CD14-positive monocyte (primary cell): ENCODE measurements at regions not wholly inside any gene's neighbourhood (a gene's known extent, or its start where the extent isn't known, plus 50 kb on each side); places are given as distances from the start of the nearest gene placed in this dataset.

Experiments
- DNase-seq, 3 donors: peaks; one replicate each; pipeline ENCODE4 v3.0.0-alpha.2; 2011 to 2022
- H2AFZ ChIP-seq: 2 replicates; pipeline ENCODE4 v1.6.0; 2012; ENCODE audit warnings: mild to moderate bottlenecking, low read depth, low read length, inconsistent platforms; ENCODE audit not compliant: insufficient read depth, poor library complexity, severe bottlenecking
- H3K27ac ChIP-seq, 2 donors: 1 replicate in 1 of 2; 2 replicates in 1 of 2; pipeline ENCODE4 v1.5.1; 2012 to 2013; ENCODE audit warnings: low read length in 2 of 2, control low read depth in 1 of 2, inconsistent platforms in 1 of 2, low read depth in 1 of 2, mild to moderate bottlenecking in 1 of 2
- H3K27me3 ChIP-seq, 2 donors: one replicate each; pipeline versions ENCODE4 v1.6.0 to v1.6.1; 2011 to 2013; ENCODE audit warnings: low read length in 2 of 2; ENCODE audit not compliant: control insufficient read depth in 2 of 2, insufficient read depth in 2 of 2
- H3K36me3 ChIP-seq, 2 donors: replicated peaks in 1 of 2; 1 replicate in 1 of 2; 2 replicates in 1 of 2; pipeline versions ENCODE4 v1.5.1 to v1.6.1; 2012 to 2013; ENCODE audit warnings: low read length in 2 of 2, control low read depth in 1 of 2, inconsistent platforms in 1 of 2, mild to moderate bottlenecking in 1 of 2; ENCODE audit not compliant: insufficient read depth in 2 of 2, control insufficient read depth in 1 of 2
- H3K4me1 ChIP-seq, 2 donors: 1 replicate in 1 of 2; 2 replicates in 1 of 2; pipeline versions ENCODE4 v1.5.1 to v1.6.1; 2012 to 2013; ENCODE audit warnings: low read length in 2 of 2, control low read depth in 1 of 2, inconsistent platforms in 1 of 2, mild to moderate bottlenecking in 1 of 2, moderate library complexity in 1 of 2; ENCODE audit not compliant: insufficient read depth in 2 of 2, control insufficient read depth in 1 of 2
- H3K4me2 ChIP-seq: replicated peaks from 2 replicates; pipeline ENCODE3; 2012; ENCODE audit warnings: low read length, moderate library complexity, mild to moderate bottlenecking; ENCODE audit not compliant: poor library complexity, severe bottlenecking; ENCODE audit errors: extremely low read depth
- H3K4me3 ChIP-seq, 3 experiments: fragments of 200-600 bp in 1 of 3; sonication (generic) in 1 of 3; replicated peaks in 1 of 3; 1 replicate in 2 of 3; 2 replicates in 1 of 3; pipeline ENCODE4 v1.5.1; 2011 to 2013; ENCODE audit warnings: low read length in 3 of 3, mild to moderate bottlenecking in 3 of 3, control low read depth in 2 of 3, low read depth in 2 of 3, inconsistent platforms in 1 of 3, moderate library complexity in 1 of 3
- H3K79me2 ChIP-seq: 2 replicates; pipeline ENCODE4 v1.6.0; 2012; ENCODE audit warnings: mild to moderate bottlenecking, control low read depth, inconsistent platforms, low read length, moderate library complexity; ENCODE audit not compliant: insufficient read depth
- H3K9ac ChIP-seq: 2 replicates; pipeline ENCODE4 v1.6.0; 2017; ENCODE audit warnings: low read length, mild to moderate bottlenecking; ENCODE audit not compliant: insufficient read depth, poor library complexity, severe bottlenecking
- H3K9me3 ChIP-seq, 2 donors: replicated peaks in 1 of 2; 1 replicate in 1 of 2; 2 replicates in 1 of 2; pipeline versions ENCODE4 v1.5.1 to v1.6.1; 2012 to 2013; ENCODE audit warnings: low read length in 2 of 2, control low read depth in 1 of 2; ENCODE audit not compliant: control insufficient read depth in 1 of 2, insufficient read depth in 1 of 2
- H4K20me1 ChIP-seq: 2 replicates; pipeline ENCODE4 v1.6.0; 2012; ENCODE audit warnings: mild to moderate bottlenecking, low read length, control low read depth, moderate library complexity; ENCODE audit not compliant: insufficient read depth
- H3K27ac Mint-ChIP-seq, 7 donors: one replicate each; pipeline ENCODE4 v1.8.0; 2020; ENCODE audit warnings: mild to moderate bottlenecking in 7 of 7, mixed read lengths in 7 of 7, moderate library complexity in 6 of 7, inconsistent platforms in 2 of 7
- H3K27me3 Mint-ChIP-seq, 3 donors: one replicate each; pipeline ENCODE4 v1.8.0; 2021 to 2022; ENCODE audit warnings: low read depth in 3 of 3, mild to moderate bottlenecking in 3 of 3, mixed read lengths in 3 of 3, moderate library complexity in 3 of 3, inconsistent platforms in 1 of 3
- H3K36me3 Mint-ChIP-seq, 2 donors: one replicate each; pipeline ENCODE4 v1.8.0; 2020; ENCODE audit warnings: mixed read lengths in 2 of 2, inconsistent platforms in 1 of 2, mild to moderate bottlenecking in 1 of 2
- H3K4me1 Mint-ChIP-seq: one replicate; pipeline ENCODE4 v1.8.0; 2020; ENCODE audit warnings: mild to moderate bottlenecking, mixed read lengths
- H3K4me3 Mint-ChIP-seq, 2 donors: one replicate each; pipeline ENCODE4 v1.8.0; 2020; ENCODE audit warnings: mild to moderate bottlenecking in 2 of 2, mixed read lengths in 2 of 2, moderate library complexity in 1 of 2
- H3K9me3 Mint-ChIP-seq, 7 donors: one replicate each; pipeline ENCODE4 v1.8.0; 2020 to 2022; ENCODE audit warnings: mixed read lengths in 7 of 7, mild to moderate bottlenecking in 6 of 7, moderate library complexity in 6 of 7, inconsistent platforms in 2 of 7
- WGBS: methylation state at CpG from one replicate; pipeline ENCODE4 v1.1.5; 2013; ENCODE audit warnings: missing lambda C conversion rate; ENCODE audit not compliant: insufficient coverage; 5-methylcytosine and 5-hydroxymethylcytosine counted together
- intact Hi-C, 2 donors: fragments of 100-400 bp; cut with micrococcal nuclease; formaldehyde crosslinking; loops; one replicate each; pipeline versions ENCODE4 v1.15.0 to v1.15.1; 2023
- TF ChIP-seq, protein P1 (sequence below): fragments of 200-600 bp; IDR thresholded peaks from one replicate; pipeline ENCODE4 v1.8.0; 2022; ENCODE audit warnings: antibody characterized with exemption, mild to moderate bottlenecking

DNA sequence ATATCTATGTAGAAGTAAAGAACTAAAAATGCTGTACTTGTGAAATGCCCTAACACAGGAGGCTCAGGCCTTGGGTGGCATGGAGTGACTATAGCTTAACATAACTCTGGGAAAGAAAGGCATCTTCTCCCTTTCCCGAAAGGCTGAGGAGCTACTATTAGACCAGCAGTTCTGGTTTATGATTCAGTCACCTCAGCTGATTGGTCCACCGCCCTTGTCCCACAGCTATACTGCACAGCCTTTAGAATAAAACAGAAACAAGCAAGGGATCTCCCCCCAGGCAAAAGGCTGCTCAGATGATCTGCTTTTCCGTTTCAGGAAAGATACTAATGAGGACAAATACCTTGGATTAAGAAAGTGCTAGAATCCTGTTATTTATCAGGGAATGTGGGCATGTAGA lies 171.3 kb downstream of the SNCA start:
- Histone ChIP-seq H2AFZ (no peak overlapping the region), H3K9me3 (no peaks in the 10 kb centered on the region), H3K4me3 (no peak overlapping the region), H3K4me1 (no peaks in the 10 kb centered on the region), H3K9ac (no peak overlapping the region), H4K20me1 (no peaks in the 10 kb centered on the region), H3K4me2 (no peak overlapping the region), H3K79me2 (no peaks in the 10 kb centered on the region), H3K27ac (no peak overlapping the region), H3K36me3 (no peaks in the 10 kb centered on the region), H3K27me3 (no peaks in the 10 kb centered on the region)
- TF ChIP-seq, protein P1, sequence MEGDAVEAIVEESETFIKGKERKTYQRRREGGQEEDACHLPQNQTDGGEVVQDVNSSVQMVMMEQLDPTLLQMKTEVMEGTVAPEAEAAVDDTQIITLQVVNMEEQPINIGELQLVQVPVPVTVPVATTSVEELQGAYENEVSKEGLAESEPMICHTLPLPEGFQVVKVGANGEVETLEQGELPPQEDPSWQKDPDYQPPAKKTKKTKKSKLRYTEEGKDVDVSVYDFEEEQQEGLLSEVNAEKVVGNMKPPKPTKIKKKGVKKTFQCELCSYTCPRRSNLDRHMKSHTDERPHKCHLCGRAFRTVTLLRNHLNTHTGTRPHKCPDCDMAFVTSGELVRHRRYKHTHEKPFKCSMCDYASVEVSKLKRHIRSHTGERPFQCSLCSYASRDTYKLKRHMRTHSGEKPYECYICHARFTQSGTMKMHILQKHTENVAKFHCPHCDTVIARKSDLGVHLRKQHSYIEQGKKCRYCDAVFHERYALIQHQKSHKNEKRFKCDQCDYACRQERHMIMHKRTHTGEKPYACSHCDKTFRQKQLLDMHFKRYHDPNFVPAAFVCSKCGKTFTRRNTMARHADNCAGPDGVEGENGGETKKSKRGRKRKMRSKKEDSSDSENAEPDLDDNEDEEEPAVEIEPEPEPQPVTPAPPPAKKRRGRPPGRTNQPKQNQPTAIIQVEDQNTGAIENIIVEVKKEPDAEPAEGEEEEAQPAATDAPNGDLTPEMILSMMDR, result no peak
- Mint-ChIP-seq H3K27me3 (peaks cover 0 to 2% (median 0%) of the 10 kb centered on the region in 3 donors), H3K27ac (no peak overlapping the region), H3K4me1 (no peaks in the 10 kb centered on the region), H3K4me3 (no peak overlapping the region), H3K36me3 (no peaks in the 10 kb centered on the region), H3K9me3 (peaks cover 0 to 4% (median 3%) of the 10 kb centered on the region in 7 donors)
- 100% methylated on average over 1 of the region's 3 CpGs for WGBS
- DNase-seq, result no peak
- intact Hi-C loops, result no loop called here

DNA sequence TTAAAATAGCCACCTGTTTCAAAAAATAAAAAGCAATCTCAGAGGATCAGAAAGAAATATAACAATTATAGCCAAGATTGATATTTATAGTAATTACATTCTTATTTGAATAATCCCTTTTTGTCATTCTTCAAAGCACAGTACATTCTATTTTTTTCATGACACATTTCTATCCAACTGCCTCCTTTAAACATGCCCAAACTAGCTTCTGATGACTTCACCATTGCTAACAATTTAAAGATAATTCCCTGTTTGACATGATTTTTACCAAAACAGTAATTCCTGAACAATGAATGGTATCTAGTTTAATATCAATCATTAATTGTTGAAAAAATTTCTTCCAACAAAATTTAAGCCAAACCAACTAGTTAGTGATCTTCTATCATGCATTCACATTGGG lies 172.4 kb downstream of the SNCA start:
- Histone ChIP-seq H3K4me2 (no peak overlapping the region), H3K79me2 (no peaks in the 10 kb centered on the region), H3K4me3 (no peak overlapping the region), H3K4me1 (no peaks in the 10 kb centered on the region), H3K9me3 (no peaks in the 10 kb centered on the region), H3K27ac (no peak overlapping the region), H3K9ac (no peak overlapping the region), H4K20me1 (no peaks in the 10 kb centered on the region), H3K36me3 (no peaks in the 10 kb centered on the region), H3K27me3 (no peaks in the 10 kb centered on the region), H2AFZ (no peak overlapping the region)
- Mint-ChIP-seq H3K4me1 (no peaks in the 10 kb centered on the region), H3K27ac (no peak overlapping the region), H3K27me3 (peaks cover 0 to 2% (median 1%) of the 10 kb centered on the region in 3 donors), H3K4me3 (no peak overlapping the region), H3K9me3 (peaks cover 0 to 3% (median 0%) of the 10 kb centered on the region in 7 donors), H3K36me3 (no peaks in the 10 kb centered on the region)
- TF ChIP-seq, protein P1, result no peak
- intact Hi-C loops, result no loop called here
- no peak for DNase-seq
